Uterus (tissue), 3 donors: ENCODE measurements at regions not wholly inside any gene's neighbourhood (a gene's known extent, or its start where the extent isn't known, plus 50 kb on each side); places are given as distances from the start of the nearest gene placed in this dataset.

Source experiments
- DNase-seq, 2 donors: peaks; one replicate each; pipeline ENCODE4 v3.0.0-alpha.2; 2019 to 2020
- H3K27ac ChIP-seq, 2 donors: fragments of 200-600 bp; sonication (generic); 1 replicate in 1 of 2; 2 replicates in 1 of 2; pipeline ENCODE4 v1.5.1; 2016 to 2018
- H3K27me3 ChIP-seq, 2 donors: fragments of 200-600 bp; sonication (generic); one replicate each; pipeline ENCODE4 v1.5.1; 2018 to 2019; ENCODE audit warnings: control low read depth in 1 of 2
- H3K36me3 ChIP-seq, 2 donors: fragments of 200-600 bp; sonication (generic); one replicate each; pipeline ENCODE4 v1.5.1; 2019; ENCODE audit warnings: control low read depth in 1 of 2
- H3K4me1 ChIP-seq, 2 donors: fragments of 200-600 bp; sonication (generic); one replicate each; pipeline ENCODE4 v1.5.1; 2018 to 2019; ENCODE audit warnings: control low read depth in 1 of 2
- H3K4me3 ChIP-seq, 2 donors: fragments of 200-600 bp; sonication (generic); 1 replicate in 1 of 2; 2 replicates in 1 of 2; pipeline ENCODE4 v1.5.1; 2018 to 2019; ENCODE audit warnings: mild to moderate bottlenecking in 1 of 2
- H3K9me3 ChIP-seq, 2 donors: fragments of 200-600 bp; sonication (generic); one replicate each; pipeline ENCODE4 v1.5.1; 2019; ENCODE audit warnings: control low read depth in 1 of 2
- POLR2A ChIP-seq, 2 donors: fragments of 450-650 bp; IDR thresholded peaks; one replicate each; pipeline ENCODE4 v1.6.1; 2016; ENCODE audit warnings: antibody characterized with exemption in 2 of 2, mild to moderate bottlenecking in 1 of 2, moderate library complexity in 1 of 2
- intact Hi-C: fragments of 100-400 bp; cut with DNase I; formaldehyde crosslinking; loops from one replicate; pipeline ENCODE4 v1.15.1; 2023; ENCODE audit warnings: low total_unique reads
- TF ChIP-seq, protein P1 (sequence below), 4 experiments: fragments of 200-600 bp in 2 of 4; fragments of 450-650 bp in 2 of 4; sonication (generic) in 2 of 4; IDR thresholded peaks; one replicate each; pipeline ENCODE4 v1.5.1; 2016 to 2019; ENCODE audit warnings: antibody characterized with exemption in 4 of 4, mild to moderate bottlenecking in 2 of 4, moderate library complexity in 1 of 4
- donor health status: DM: yes; HTN: yes; CAD: no.

DNA sequence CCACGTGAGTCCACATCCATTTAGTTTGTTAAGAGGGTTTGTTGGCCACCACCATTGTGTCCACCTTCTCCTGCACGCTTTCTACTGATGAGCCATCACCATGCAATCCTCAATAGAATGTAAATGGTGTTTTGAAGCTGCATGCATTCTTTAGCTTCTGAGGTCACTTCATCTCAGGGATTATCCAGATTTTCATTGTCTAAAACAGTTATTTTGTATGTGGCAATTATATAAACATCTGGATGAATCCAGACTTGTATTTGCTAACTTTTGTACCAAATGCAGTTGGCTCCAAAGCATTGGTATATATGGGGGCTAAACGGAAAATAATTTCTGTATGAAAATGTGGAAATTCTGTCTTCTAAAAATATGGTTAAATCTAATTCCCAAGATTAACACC, 231.2 kb upstream of the ARID1B start:
- DNase-seq, result no peak
- TF ChIP-seq, protein P1, sequence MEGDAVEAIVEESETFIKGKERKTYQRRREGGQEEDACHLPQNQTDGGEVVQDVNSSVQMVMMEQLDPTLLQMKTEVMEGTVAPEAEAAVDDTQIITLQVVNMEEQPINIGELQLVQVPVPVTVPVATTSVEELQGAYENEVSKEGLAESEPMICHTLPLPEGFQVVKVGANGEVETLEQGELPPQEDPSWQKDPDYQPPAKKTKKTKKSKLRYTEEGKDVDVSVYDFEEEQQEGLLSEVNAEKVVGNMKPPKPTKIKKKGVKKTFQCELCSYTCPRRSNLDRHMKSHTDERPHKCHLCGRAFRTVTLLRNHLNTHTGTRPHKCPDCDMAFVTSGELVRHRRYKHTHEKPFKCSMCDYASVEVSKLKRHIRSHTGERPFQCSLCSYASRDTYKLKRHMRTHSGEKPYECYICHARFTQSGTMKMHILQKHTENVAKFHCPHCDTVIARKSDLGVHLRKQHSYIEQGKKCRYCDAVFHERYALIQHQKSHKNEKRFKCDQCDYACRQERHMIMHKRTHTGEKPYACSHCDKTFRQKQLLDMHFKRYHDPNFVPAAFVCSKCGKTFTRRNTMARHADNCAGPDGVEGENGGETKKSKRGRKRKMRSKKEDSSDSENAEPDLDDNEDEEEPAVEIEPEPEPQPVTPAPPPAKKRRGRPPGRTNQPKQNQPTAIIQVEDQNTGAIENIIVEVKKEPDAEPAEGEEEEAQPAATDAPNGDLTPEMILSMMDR (IDR thresholded peaks at IDR 0.05), result no peak
- no peak for TF ChIP-seq POLR2A (IDR thresholded peaks at IDR 0.05)
- intact Hi-C loops, result no loop called here

DNA sequence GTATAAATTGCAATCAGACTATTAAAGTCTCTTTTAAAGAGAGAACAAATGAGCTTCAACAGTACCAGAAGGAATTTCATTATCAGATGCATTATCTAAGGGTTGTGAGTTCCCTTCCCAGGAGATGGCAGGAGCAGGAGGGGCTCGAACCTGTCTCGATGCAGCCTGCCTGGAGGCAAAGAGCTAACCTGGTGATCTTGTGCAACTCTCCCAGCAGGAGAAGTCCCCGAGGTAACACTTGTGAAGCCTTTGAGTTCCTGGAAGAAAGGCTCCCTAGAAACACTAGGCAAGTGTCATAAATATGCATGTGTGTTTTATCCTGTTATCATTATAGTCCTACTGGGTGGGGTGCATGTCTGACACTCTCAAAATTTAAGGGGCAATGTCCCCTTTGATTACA, 232.2 kb upstream of the ARID1B start:
- intact Hi-C loops, result no loop called here
- no peak for TF ChIP-seq POLR2A (IDR thresholded peaks at IDR 0.05)
- TF ChIP-seq, protein P1 (IDR thresholded peaks at IDR 0.05), result no peak
- H3K27ac ChIP-seq, result no peak overlapping the region
- H3K4me1 ChIP-seq, result no peaks in the 10 kb centered on the region
- no peaks in the 10 kb centered on the region for H3K27me3 ChIP-seq
- H3K9me3 ChIP-seq, result no peaks in the 10 kb centered on the region
- H3K4me3 ChIP-seq, result no peak overlapping the region
- no peaks in the 10 kb centered on the region for H3K36me3 ChIP-seq
- DNase-seq, result no peak

More for the DNA sequence above, 231.2 kb upstream of the ARID1B start:
- Histone ChIP-seq H3K4me1 (no peaks in the 10 kb centered on the region), H3K27ac (no peak overlapping the region), H3K27me3 (no peaks in the 10 kb centered on the region), H3K9me3 (no peaks in the 10 kb centered on the region), H3K4me3 (no peak overlapping the region), H3K36me3 (no peaks in the 10 kb centered on the region)

DNA sequence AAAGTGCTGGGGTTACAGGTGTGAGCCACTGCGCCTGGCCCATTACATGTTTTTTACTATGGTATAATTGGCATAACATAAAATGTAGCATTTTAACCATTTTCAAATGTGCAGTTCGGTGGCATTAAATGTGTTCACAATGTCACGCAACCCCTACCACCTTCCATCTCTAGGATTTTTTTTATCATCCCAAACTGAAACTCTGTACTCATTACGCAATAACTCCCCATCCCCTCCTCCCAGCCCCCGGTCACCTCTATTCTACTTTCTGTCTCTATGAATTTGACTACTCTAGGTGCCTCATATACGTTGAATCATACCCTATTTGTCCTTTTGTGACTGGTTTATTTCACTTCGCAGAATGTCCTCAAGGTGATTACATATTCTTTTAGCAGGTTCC, 233.1 kb upstream of the ARID1B start:
- no peak overlapping the region for H3K27ac ChIP-seq
- H3K36me3 ChIP-seq, result no peaks in the 10 kb centered on the region
- no peaks in the 10 kb centered on the region for H3K4me1 ChIP-seq
- H3K27me3 ChIP-seq, result no peaks in the 10 kb centered on the region
- no peaks in the 10 kb centered on the region for H3K9me3 ChIP-seq
- intact Hi-C loops, result no loop called here
- TF ChIP-seq, protein P1 (IDR thresholded peaks at IDR 0.05), result no peak
- no peak overlapping the region for H3K4me3 ChIP-seq
- DNase-seq, result no peak

DNA sequence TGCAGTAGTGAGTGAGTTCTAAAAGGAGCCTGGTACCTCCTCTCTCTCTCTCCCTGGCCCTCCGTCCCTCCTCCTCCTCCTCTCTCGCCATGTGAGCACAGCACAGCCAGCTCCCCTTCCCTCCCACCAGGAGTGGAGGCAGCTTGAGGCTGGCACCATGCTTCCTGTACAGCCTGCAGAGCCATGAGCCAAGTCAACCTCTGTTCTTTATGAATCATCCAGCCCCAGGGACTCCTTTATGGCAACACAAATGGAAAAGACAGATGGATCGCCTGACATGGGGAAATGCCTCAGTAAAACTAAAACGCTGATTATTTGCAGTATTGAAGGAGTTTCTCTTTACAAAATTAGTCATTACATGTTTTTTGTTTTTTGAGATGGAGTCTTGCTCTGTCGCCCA, 233.7 kb upstream of the ARID1B start:
- Histone ChIP-seq H3K4me1 (no peaks in the 10 kb centered on the region), H3K27me3 (no peaks in the 10 kb centered on the region), H3K4me3 (no peak overlapping the region), H3K9me3 (no peaks in the 10 kb centered on the region), H3K27ac (no peak overlapping the region), H3K36me3 (no peaks in the 10 kb centered on the region)
- intact Hi-C loops, result no loop called here
- no peak for TF ChIP-seq POLR2A (IDR thresholded peaks at IDR 0.05)
- TF ChIP-seq, protein P1 (IDR thresholded peaks at IDR 0.05), result no peak
- no peak for DNase-seq

DNA sequence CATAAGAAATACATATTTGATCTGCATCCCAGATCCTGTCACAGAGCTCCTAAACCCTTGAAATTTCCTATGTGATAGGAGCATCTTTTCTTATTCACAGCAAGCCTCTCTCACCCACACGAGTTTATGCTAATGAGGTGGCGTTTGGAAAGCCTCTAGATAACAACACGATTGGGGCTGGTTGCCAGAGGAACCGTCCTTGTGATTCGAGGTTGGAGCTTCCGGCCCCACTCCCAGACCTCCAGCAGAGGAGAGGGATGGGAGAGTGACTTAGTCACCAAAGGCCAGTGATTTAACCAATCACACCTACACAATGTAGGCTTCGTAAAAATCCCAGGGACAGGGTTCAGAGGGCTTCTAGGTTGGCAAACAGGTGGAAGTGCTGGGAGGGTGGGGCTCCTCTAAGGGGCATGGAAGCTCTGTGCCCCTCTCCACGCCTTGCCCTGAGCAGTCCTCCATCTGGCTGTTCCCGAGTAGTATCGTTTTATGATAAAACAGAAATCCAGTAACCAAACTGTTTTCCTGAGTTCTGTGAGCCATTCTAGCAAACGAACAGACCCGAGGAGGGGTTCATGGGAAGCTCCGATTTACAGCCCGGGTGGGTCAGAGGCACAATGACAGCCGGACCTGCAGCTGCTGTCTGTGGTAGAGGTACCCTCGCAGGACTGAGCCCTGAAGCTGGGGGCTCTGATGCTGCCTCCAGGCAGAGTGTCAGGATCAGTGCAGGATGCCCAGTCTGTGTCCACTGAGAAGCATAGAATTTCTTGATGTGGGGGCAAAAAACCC, 238.1 kb upstream of the ARID1B start:
- Histone ChIP-seq H3K4me1 (no peaks in the 10 kb centered on the region), H3K9me3 (no peaks in the 10 kb centered on the region), H3K27ac (no peak overlapping the region), H3K4me3 (no peak overlapping the region), H3K27me3 (no peaks in the 10 kb centered on the region), H3K36me3 (no peaks in the 10 kb centered on the region)
- TF ChIP-seq, protein P1 (IDR thresholded peaks at IDR 0.05), result no peak
- no peak for TF ChIP-seq POLR2A (IDR thresholded peaks at IDR 0.05)
- no peak for DNase-seq
- intact Hi-C loops, result no loop called here
